B cell (primary cell): ENCODE measurements at regions not wholly inside any gene's neighbourhood (a gene's known extent, or its start where the extent isn't known, plus 50 kb on each side); places are given as distances from the start of the nearest gene placed in this dataset.

Experiments used
- ATAC-seq: fragments of 200-7000 bp; cut with Tn5 transposase; one replicate; pipeline ENCODE4 v1.10.0; 2021; ENCODE audit warnings: low read depth, mild to moderate bottlenecking, moderate number of reproducible peaks, moderate library complexity
- CTCF ChIA-PET: fragments of 350-600 bp; sonication (Branson Sonifier 250); formaldehyde crosslinking; loops from one replicate; lab custom pipeline; 2021; ENCODE audit warnings: antibody characterized with exemption, inconsistent platforms; lab: Charles Lee
- POLR2A ChIA-PET: fragments of 350-600 bp; sonication (Branson Sonifier 250); formaldehyde crosslinking; loops from one replicate; lab custom pipeline; 2021; ENCODE audit warnings: antibody characterized with exemption; lab: Charles Lee
- DNase-seq: peaks from one replicate; pipeline ENCODE4 v3.0.0; 2013
- H2AFZ ChIP-seq: 2 replicates; pipeline ENCODE4 v1.6.1; 2012; ENCODE audit warnings: mild to moderate bottlenecking, low read depth, low read length; ENCODE audit not compliant: insufficient read depth, poor library complexity, severe bottlenecking
- H3K27ac ChIP-seq, 2 donors: 1 replicate in 1 of 2; 2 replicates in 1 of 2; pipeline ENCODE4 v1.5.1; 2012 to 2013; ENCODE audit warnings: low read length in 2 of 2, mild to moderate bottlenecking in 2 of 2, moderate library complexity in 1 of 2
- H3K27me3 ChIP-seq, 4 experiments: fragments of 200-600 bp in 1 of 4; sonication (generic) in 1 of 4; replicated peaks in 1 of 4; 1 replicate in 2 of 4; 2 replicates in 2 of 4; pipeline versions ENCODE4 v1.6.1 to v1.7.0; 2013 to 2016; ENCODE audit warnings: low read length in 3 of 4, mild to moderate bottlenecking in 2 of 4, mixed read lengths in 1 of 4, moderate library complexity in 1 of 4; ENCODE audit not compliant: insufficient read depth in 4 of 4, control insufficient read depth in 3 of 4; ENCODE audit errors: control extremely low read depth in 1 of 4
- H3K36me3 ChIP-seq, 2 experiments: replicated peaks in 1 of 2; 1 replicate in 1 of 2; 2 replicates in 1 of 2; pipeline versions ENCODE4 v1.6.1 to v1.7.1; 2013; ENCODE audit warnings: low read length in 1 of 2; ENCODE audit not compliant: insufficient read depth in 2 of 2, control insufficient read depth in 1 of 2; ENCODE audit errors: control extremely low read depth in 1 of 2, extremely low read depth in 1 of 2
- H3K4me1 ChIP-seq, 2 donors: fragments of 200-600 bp in 1 of 2; sonication (generic) in 1 of 2; 1 replicate in 1 of 2; 2 replicates in 1 of 2; pipeline versions ENCODE4 v1.5.1 to v1.6.1; 2013 to 2017; ENCODE audit warnings: low read length in 2 of 2; ENCODE audit not compliant: control insufficient read depth in 2 of 2, insufficient read depth in 2 of 2
- H3K4me2 ChIP-seq: replicated peaks from 2 replicates; pipeline ENCODE3; 2012; ENCODE audit warnings: mild to moderate bottlenecking, low read depth, low read length; ENCODE audit not compliant: poor library complexity, severe bottlenecking
- H3K4me3 ChIP-seq, 5 experiments: fragments of 200-600 bp in 1 of 5; sonication (generic) in 1 of 5; 1 replicate in 3 of 5; 2 replicates in 2 of 5; pipeline versions ENCODE4 v1.5.1 to v1.7.0; 2011 to 2016; ENCODE audit warnings: low read length in 4 of 5, mild to moderate bottlenecking in 4 of 5, low read depth in 2 of 5, control low read depth in 1 of 5, moderate library complexity in 1 of 5; ENCODE audit not compliant: insufficient read depth in 1 of 5; ENCODE audit errors: control extremely low read depth in 1 of 5, extremely low read depth in 1 of 5
- H3K79me2 ChIP-seq: fragments of 200-600 bp; sonication (generic); one replicate; pipeline ENCODE4 v1.6.0; 2016; ENCODE audit warnings: low read length; ENCODE audit not compliant: control insufficient read depth, insufficient read depth
- H3K9ac ChIP-seq: fragments of 200-600 bp; sonication (generic); 2 replicates; pipeline ENCODE4 v1.6.1; 2017; ENCODE audit warnings: mild to moderate bottlenecking, low read length, moderate library complexity
- H3K9me3 ChIP-seq, 3 donors: one replicate each; pipeline versions ENCODE4 v1.6.1 to v1.7.1; 2013; ENCODE audit warnings: low read length in 2 of 3; ENCODE audit not compliant: control insufficient read depth in 2 of 3, insufficient read depth in 1 of 3; ENCODE audit errors: control extremely low read depth in 1 of 3
- H4K20me1 ChIP-seq: 2 replicates; pipeline ENCODE4 v1.6.0; 2012; ENCODE audit warnings: mild to moderate bottlenecking, low read length; ENCODE audit not compliant: insufficient read depth, control insufficient read depth, poor library complexity, severe bottlenecking
- H3K27ac Mint-ChIP-seq: one replicate; pipeline ENCODE4 v1.8.0; 2021; ENCODE audit warnings: mixed read lengths
- H3K27me3 Mint-ChIP-seq: one replicate; pipeline ENCODE4 v1.8.0; 2021; ENCODE audit warnings: mixed read lengths
- H3K4me1 Mint-ChIP-seq: one replicate; pipeline ENCODE4 v1.8.0; 2021; ENCODE audit warnings: mixed read lengths
- H3K4me3 Mint-ChIP-seq: one replicate; pipeline ENCODE4 v1.8.0; 2021; ENCODE audit warnings: mixed read lengths
- H3K9me3 Mint-ChIP-seq: one replicate; pipeline ENCODE4 v1.8.0; 2022; ENCODE audit warnings: mixed read lengths; ENCODE audit not compliant: insufficient read depth
- EZH2 ChIP-seq: IDR thresholded peaks from 2 replicates; pipeline ENCODE4 v1.6.1; 2012; ENCODE audit warnings: borderline replicate concordance, low read depth, mild to moderate bottlenecking, moderate library complexity, low read length; ENCODE audit not compliant: insufficient read depth, poor library complexity, severe bottlenecking
- WGBS: methylation state at CpG from one replicate; pipeline ENCODE4 v1.1.5; 2013; ENCODE audit warnings: missing lambda C conversion rate; ENCODE audit not compliant: insufficient coverage; 5-methylcytosine and 5-hydroxymethylcytosine counted together
- intact Hi-C: fragments of 100-400 bp; cut with micrococcal nuclease; formaldehyde crosslinking; loops from one replicate; pipeline ENCODE4 v1.10.0; 2022
- TF ChIP-seq, protein P1 (sequence below): fragments of 200-600 bp; IDR thresholded peaks from one replicate; pipeline ENCODE4 v1.8.0; 2022; ENCODE audit warnings: antibody characterized with exemption, mild to moderate bottlenecking

DNA sequence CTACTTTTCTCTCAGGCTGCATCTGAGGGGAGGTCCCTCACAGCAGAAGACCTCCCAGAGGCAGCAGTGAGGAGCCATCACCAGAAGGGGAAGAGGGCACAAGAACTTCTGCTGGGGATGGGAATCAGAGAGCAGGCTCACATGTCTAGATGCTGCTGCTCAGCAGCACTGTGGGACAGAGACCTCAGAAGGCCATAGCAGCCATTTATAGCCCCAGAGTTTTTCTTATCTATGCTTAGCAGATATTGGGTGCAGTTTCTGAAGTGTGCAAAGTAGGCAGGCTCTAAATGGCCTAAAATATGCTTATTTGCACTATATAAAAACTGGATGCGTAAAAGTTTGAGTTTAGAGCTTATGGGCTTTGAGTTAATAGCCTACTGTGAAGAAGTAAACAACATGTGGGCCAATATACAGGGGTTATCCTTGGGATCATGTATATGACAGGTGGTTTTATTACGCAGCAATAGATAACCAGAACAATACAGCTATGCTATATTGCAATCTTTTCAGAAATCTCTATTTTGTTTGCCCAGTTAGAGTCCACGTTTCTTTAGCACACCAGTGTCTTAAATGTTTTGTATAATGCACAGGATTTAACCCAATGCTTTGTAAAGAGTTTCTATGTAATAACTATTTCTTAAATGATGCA is 60.2 kb upstream of the TMEM244 start:
- Histone ChIP-seq H3K9me3 (no peaks in the 10 kb centered on the region), H3K27me3 (no peaks in the 10 kb centered on the region), H3K4me1 (no peaks in the 10 kb centered on the region), H3K36me3 (no peaks in the 10 kb centered on the region), H3K9ac (no peak overlapping the region), H2AFZ (no peak overlapping the region), H3K27ac (no peak overlapping the region), H4K20me1 (no peaks in the 10 kb centered on the region), H3K4me2 (no peak overlapping the region), H3K79me2 (no peaks in the 10 kb centered on the region), H3K4me3 (no peak overlapping the region)
- no peak overlapping the region for H3K27ac Mint-ChIP-seq
- DNase-seq = no peak
- POLR2A ChIA-PET = no interaction called here
- WGBS = no CpG with 5 or more reads among the region's 3 CpGs
- CTCF ChIA-PET = no interaction called here
- no peaks in the 10 kb centered on the region for H3K27me3 Mint-ChIP-seq
- no peak overlapping the region for H3K4me3 Mint-ChIP-seq
- no peak for ATAC-seq
- peaks cover 4% of the 10 kb centered on the region for H3K4me1 Mint-ChIP-seq
- intact Hi-C loops = no loop called here
- no peak for TF ChIP-seq EZH2
- TF ChIP-seq, protein P1, sequence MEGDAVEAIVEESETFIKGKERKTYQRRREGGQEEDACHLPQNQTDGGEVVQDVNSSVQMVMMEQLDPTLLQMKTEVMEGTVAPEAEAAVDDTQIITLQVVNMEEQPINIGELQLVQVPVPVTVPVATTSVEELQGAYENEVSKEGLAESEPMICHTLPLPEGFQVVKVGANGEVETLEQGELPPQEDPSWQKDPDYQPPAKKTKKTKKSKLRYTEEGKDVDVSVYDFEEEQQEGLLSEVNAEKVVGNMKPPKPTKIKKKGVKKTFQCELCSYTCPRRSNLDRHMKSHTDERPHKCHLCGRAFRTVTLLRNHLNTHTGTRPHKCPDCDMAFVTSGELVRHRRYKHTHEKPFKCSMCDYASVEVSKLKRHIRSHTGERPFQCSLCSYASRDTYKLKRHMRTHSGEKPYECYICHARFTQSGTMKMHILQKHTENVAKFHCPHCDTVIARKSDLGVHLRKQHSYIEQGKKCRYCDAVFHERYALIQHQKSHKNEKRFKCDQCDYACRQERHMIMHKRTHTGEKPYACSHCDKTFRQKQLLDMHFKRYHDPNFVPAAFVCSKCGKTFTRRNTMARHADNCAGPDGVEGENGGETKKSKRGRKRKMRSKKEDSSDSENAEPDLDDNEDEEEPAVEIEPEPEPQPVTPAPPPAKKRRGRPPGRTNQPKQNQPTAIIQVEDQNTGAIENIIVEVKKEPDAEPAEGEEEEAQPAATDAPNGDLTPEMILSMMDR = no peak
- no peaks in the 10 kb centered on the region for H3K9me3 Mint-ChIP-seq

DNA sequence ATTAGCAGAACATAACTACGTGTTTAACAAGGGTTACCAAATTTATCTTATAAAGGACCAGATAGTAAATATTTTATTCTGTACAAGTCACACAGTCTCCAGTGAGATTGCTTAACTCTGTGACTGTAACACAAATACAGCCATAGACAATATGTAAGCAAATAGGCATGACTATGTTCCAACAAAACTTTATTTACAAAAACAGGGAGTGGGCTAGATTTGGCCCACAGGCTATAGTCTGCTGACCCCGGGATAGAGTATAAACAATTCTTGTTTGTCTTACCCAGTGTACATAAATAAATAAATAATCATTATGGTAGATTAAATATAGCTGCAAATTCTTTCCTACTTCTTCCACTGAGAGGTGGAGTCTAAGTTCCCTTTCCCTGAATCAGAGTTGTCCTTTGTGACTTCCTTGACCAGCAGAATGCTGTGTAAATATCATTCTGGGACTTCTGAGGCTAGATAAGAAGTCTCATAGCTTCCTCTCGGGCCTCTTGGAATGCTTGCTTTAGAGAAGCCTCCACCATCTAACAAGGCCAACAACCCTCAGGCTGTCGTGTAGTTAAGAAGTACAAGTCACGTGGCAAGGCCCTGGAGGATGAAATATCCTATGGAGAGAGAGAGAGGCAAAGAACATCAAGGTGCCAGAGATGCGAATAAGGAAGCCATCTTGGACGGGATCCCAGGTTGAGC is 59.1 kb upstream of the TMEM244 start:
- no peak overlapping the region for H3K27ac Mint-ChIP-seq
- H3K27me3 ChIP-seq = no peaks in the 10 kb centered on the region
- no peaks in the 10 kb centered on the region for H3K9me3 Mint-ChIP-seq
- no peaks in the 10 kb centered on the region for H3K79me2 ChIP-seq
- H3K27ac ChIP-seq = no peak overlapping the region
- H3K27me3 Mint-ChIP-seq = peaks cover 3% of the 10 kb centered on the region
- no peaks in the 10 kb centered on the region for H3K36me3 ChIP-seq
- intact Hi-C loops = no loop called here
- H3K4me3 ChIP-seq = no peak overlapping the region
- no CpG with 5 or more reads among the region's 7 CpGs for WGBS
- CTCF ChIA-PET = no interaction called here
- no peak overlapping the region for H3K9ac ChIP-seq
- no peak overlapping the region for H3K4me2 ChIP-seq
- H3K9me3 ChIP-seq = no peaks in the 10 kb centered on the region
- ATAC-seq = no peak
- POLR2A ChIA-PET = no interaction called here
- no peak overlapping the region for H3K4me3 Mint-ChIP-seq
- no peaks in the 10 kb centered on the region for H4K20me1 ChIP-seq
- H2AFZ ChIP-seq = no peak overlapping the region
- TF ChIP-seq, protein P1 = no peak
- TF ChIP-seq EZH2 = no peak
- no peak for DNase-seq
- peaks cover 4% of the 10 kb centered on the region for H3K4me1 Mint-ChIP-seq
- H3K4me1 ChIP-seq = no peaks in the 10 kb centered on the region
